ENCODE measurements at regions not wholly inside any gene's neighbourhood (a gene's known extent, or its start where the extent isn't known, plus 50 kb on each side); places are given as distances from the start of the nearest gene placed in this dataset.

DNA sequence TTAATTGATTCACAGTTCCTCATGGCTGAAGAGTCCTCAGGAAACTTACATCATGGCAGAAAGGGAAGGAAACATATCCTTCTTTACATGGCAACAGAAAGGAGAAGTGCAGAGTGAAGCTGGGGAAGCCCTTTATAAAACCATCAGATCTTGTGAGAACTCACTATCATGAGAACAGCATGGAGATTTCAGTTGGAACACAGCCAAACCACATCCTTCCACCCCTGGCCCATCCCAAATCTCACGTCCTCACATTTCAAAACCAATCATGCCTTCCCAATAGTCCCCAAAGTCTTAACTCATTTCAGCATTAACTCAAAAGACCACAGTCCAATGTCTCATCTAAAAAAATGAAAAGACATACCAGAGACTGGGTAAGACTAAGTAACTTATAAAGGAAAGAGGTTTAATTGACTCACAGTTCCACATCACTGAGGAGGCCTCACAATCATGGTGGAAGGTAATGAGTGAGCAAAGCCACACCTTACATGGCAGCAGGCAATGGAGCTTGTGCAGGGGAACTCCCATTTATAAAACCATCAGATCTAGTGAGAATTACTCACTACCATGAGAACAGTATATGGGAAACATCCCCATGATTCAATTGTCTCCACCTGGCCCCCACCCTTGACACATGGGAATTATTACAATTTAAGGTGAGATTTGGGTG is 105.2 kb downstream of the MRPL39 start:
- Histone ChIP-seq H3K79me2 (ENCODE audit: low read length) (no peaks in the 10 kb centered on the region), H3K36me3 (replicated peaks; ENCODE audit: insufficient read depth, low read length) (no peaks in the 10 kb centered on the region), H3K27me3 (replicated peaks; ENCODE audit: insufficient read depth, low read length) (no peaks in the 10 kb centered on the region), H3K4me2 (ENCODE audit: low read depth, low read length) (no peak overlapping the region), H4K20me1 (ENCODE audit: insufficient read depth, low read length) (no peaks in the 10 kb centered on the region), H3K9ac (ENCODE audit: low read length) (no peak overlapping the region), H3K4me3 (ENCODE audit: low read length) (no peak overlapping the region), H3F3A (ENCODE audit: insufficient read depth, low read length) (no peaks in the 10 kb centered on the region), H3K4me1 (ENCODE audit: low read length) (no peaks in the 10 kb centered on the region), H2AFZ (ENCODE audit: low read length) (no peak overlapping the region), H3K9me3 (replicated peaks; ENCODE audit: insufficient read depth, low read length) (no peaks in the 10 kb centered on the region), H3K9me2 (replicated peaks; ENCODE audit: insufficient read depth, low read length) (no peaks in the 10 kb centered on the region), H3K27ac (ENCODE audit: low read length) (no peak overlapping the region)
- no peak for TF ChIP-seq EZH2 (optimal IDR thresholded peaks at IDR 0.05; ENCODE audit: low read depth, low read length)
- TF ChIP-seq CTCF (IDR thresholded peaks at IDR 0.05; ENCODE audit: low read length): no peak
- TF ChIP-seq EZH2phosphoT487 (IDR thresholded peaks at IDR 0.05; ENCODE audit: low read length): no peak
- no peak for DNase-seq

DNA sequence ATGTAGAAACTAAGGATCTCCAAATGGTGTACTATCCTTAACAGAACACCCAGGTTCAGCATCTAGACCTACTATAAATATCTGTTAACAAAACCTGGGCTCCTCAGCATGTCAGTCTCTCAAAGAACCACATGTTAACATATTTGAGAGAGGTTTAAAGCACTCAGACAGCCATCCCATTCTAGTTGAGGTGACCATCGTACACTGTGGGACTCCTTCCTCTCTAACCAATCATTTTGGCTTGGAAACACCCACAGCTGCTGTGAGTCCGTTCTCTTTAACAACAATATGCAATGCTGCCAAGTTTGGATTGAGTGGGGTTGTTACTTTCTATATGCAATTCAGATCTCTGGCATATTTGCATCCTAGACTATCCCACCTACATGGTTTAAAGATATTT is 105.8 kb downstream of the MRPL39 start:
- Histone ChIP-seq H3F3A (ENCODE audit: insufficient read depth, low read length) (no peaks in the 10 kb centered on the region), H3K4me3 (ENCODE audit: low read length) (no peak overlapping the region), H3K4me1 (ENCODE audit: low read length) (no peaks in the 10 kb centered on the region), H4K20me1 (ENCODE audit: insufficient read depth, low read length) (no peaks in the 10 kb centered on the region), H3K9ac (ENCODE audit: low read length) (no peak overlapping the region), H3K79me2 (ENCODE audit: low read length) (no peaks in the 10 kb centered on the region), H3K36me3 (replicated peaks; ENCODE audit: insufficient read depth, low read length) (no peaks in the 10 kb centered on the region), H3K9me2 (replicated peaks; ENCODE audit: insufficient read depth, low read length) (no peaks in the 10 kb centered on the region), H2AFZ (ENCODE audit: low read length) (no peak overlapping the region), H3K4me2 (ENCODE audit: low read depth, low read length) (no peak overlapping the region), H3K9me3 (replicated peaks; ENCODE audit: insufficient read depth, low read length) (no peaks in the 10 kb centered on the region), H3K27me3 (replicated peaks; ENCODE audit: insufficient read depth, low read length) (no peaks in the 10 kb centered on the region), H3K27ac (ENCODE audit: low read length) (no peak overlapping the region)
- TF ChIP-seq EZH2 (optimal IDR thresholded peaks at IDR 0.05; ENCODE audit: low read depth, low read length) (no peak), EZH2phosphoT487 (IDR thresholded peaks at IDR 0.05; ENCODE audit: low read length) (no peak), CTCF (IDR thresholded peaks at IDR 0.05; ENCODE audit: low read length) (no peak)
- DNase-seq: no peak

GRCh38 chr21:25500598-25500997 is 106.7 kb downstream of the MRPL39 start:
- no peaks in the 10 kb centered on the region for H4K20me1 ChIP-seq (ENCODE audit: insufficient read depth, low read length)
- no peaks in the 10 kb centered on the region for H3F3A ChIP-seq (ENCODE audit: insufficient read depth, low read length)
- DNase-seq: no peak
- H3K27me3 ChIP-seq (replicated peaks; ENCODE audit: insufficient read depth, low read length): no peaks in the 10 kb centered on the region
- no peak overlapping the region for H3K9ac ChIP-seq (ENCODE audit: low read length)
- H3K4me3 ChIP-seq (ENCODE audit: low read length): no peak overlapping the region
- no peak overlapping the region for H3K4me2 ChIP-seq (ENCODE audit: low read depth, low read length)
- TF ChIP-seq CTCF (IDR thresholded peaks at IDR 0.05; ENCODE audit: low read length) (no peak), EZH2 (optimal IDR thresholded peaks at IDR 0.05; ENCODE audit: low read depth, low read length) (no peak), EZH2phosphoT487 (IDR thresholded peaks at IDR 0.05; ENCODE audit: low read length) (no peak)
- H3K4me1 ChIP-seq (ENCODE audit: low read length): no peaks in the 10 kb centered on the region
- H3K9me3 ChIP-seq (replicated peaks; ENCODE audit: insufficient read depth, low read length): no peaks in the 10 kb centered on the region
- H3K27ac ChIP-seq (ENCODE audit: low read length): no peak overlapping the region
- no peaks in the 10 kb centered on the region for H3K79me2 ChIP-seq (ENCODE audit: low read length)
- no peaks in the 10 kb centered on the region for H3K9me2 ChIP-seq (replicated peaks; ENCODE audit: insufficient read depth, low read length)
- H2AFZ ChIP-seq (ENCODE audit: low read length): no peak overlapping the region
- no peaks in the 10 kb centered on the region for H3K36me3 ChIP-seq (replicated peaks; ENCODE audit: insufficient read depth, low read length)
